H7 (cell line): ENCODE measurements at regions not wholly inside any gene's neighbourhood (a gene's known extent, or its start where the extent isn't known, plus 50 kb on each side); places are given as distances from the start of the nearest gene placed in this dataset.

Experiments
- DNase-seq: peaks from one replicate; pipeline ENCODE4 v3.0.0; 2012
- H3K27me3 ChIP-seq: 2 replicates; pipeline ENCODE4 v1.6.0; 2011; ENCODE audit warnings: mild to moderate bottlenecking, low read length; ENCODE audit not compliant: control insufficient read depth, insufficient read depth
- H3K36me3 ChIP-seq: replicated peaks from 2 replicates; pipeline ENCODE4 v1.5.1; 2011; ENCODE audit warnings: low read length; ENCODE audit not compliant: control insufficient read depth, insufficient read depth
- H3K4me3 ChIP-seq: 2 replicates; pipeline ENCODE4 v1.5.1; 2011; ENCODE audit warnings: low read depth, mild to moderate bottlenecking, control low read depth, low read length, moderate library complexity; ENCODE audit not compliant: insufficient read depth

- Histone ChIP-seq H3K36me3 (no peaks in the 10 kb centered on the region), H3K4me3 (no peak overlapping the region), H3K27me3 (no peaks in the 10 kb centered on the region)
- DNase-seq, result no peak
Measured at GRCh38 chr12:43294916-43295315, 257.1 kb downstream of the ADAMTS20 start.

- Histone ChIP-seq H3K4me3 (no peak overlapping the region), H3K27me3 (no peaks in the 10 kb centered on the region), H3K36me3 (no peaks in the 10 kb centered on the region)
- DNase-seq, result no peak
Measured at GRCh38 chr12:43294147-43294546, 257.9 kb downstream of the ADAMTS20 start.

- no peak overlapping the region for H3K4me3 ChIP-seq
- no peaks in the 10 kb centered on the region for H3K27me3 ChIP-seq
- no peak for DNase-seq
- H3K36me3 ChIP-seq, result no peaks in the 10 kb centered on the region
Measured at GRCh38 chr12:43293396-43293795, 258.6 kb downstream of the ADAMTS20 start.

- DNase-seq, result no peak
- no peaks in the 10 kb centered on the region for H3K36me3 ChIP-seq
- H3K27me3 ChIP-seq, result no peaks in the 10 kb centered on the region
- no peak overlapping the region for H3K4me3 ChIP-seq
Measured at GRCh38 chr12:43292699-43293098, 259.3 kb downstream of the ADAMTS20 start.

- Histone ChIP-seq H3K27me3 (no peaks in the 10 kb centered on the region), H3K4me3 (no peak overlapping the region), H3K36me3 (no peaks in the 10 kb centered on the region)
- DNase-seq, result no peak
Measured at GRCh38 chr12:43291516-43291915, 260.5 kb downstream of the ADAMTS20 start.

- H3K36me3 ChIP-seq, result no peaks in the 10 kb centered on the region
- no peaks in the 10 kb centered on the region for H3K27me3 ChIP-seq
- no peak for DNase-seq
- no peak overlapping the region for H3K4me3 ChIP-seq
Measured at GRCh38 chr12:43290836-43291235, 261.2 kb downstream of the ADAMTS20 start.

GRCh38 chr12:43289426-43289801, 262.6 kb downstream of the ADAMTS20 start:
- no peaks in the 10 kb centered on the region for H3K27me3 ChIP-seq
- no peaks in the 10 kb centered on the region for H3K36me3 ChIP-seq
- H3K4me3 ChIP-seq, result no peak overlapping the region
- DNase-seq, result no peak

GRCh38 chr12:43288671-43289425, 263.2 kb downstream of the ADAMTS20 start:
- DNase-seq, result no peak
- Histone ChIP-seq H3K4me3 (no peak overlapping the region), H3K36me3 (no peaks in the 10 kb centered on the region), H3K27me3 (no peaks in the 10 kb centered on the region)

GRCh38 chr12:43287706-43288383, 264.2 kb downstream of the ADAMTS20 start:
- no peaks in the 10 kb centered on the region for H3K27me3 ChIP-seq
- DNase-seq, result no peak
- H3K4me3 ChIP-seq, result no peak overlapping the region
- H3K36me3 ChIP-seq, result no peaks in the 10 kb centered on the region

GRCh38 chr12:43286986-43287385, 265.0 kb downstream of the ADAMTS20 start:
- H3K4me3 ChIP-seq, result no peak overlapping the region
- H3K27me3 ChIP-seq, result no peaks in the 10 kb centered on the region
- no peaks in the 10 kb centered on the region for H3K36me3 ChIP-seq
- DNase-seq, result no peak

GRCh38 chr12:43285159-43285598, 266.8 kb downstream of the ADAMTS20 start:
- Histone ChIP-seq H3K27me3 (no peaks in the 10 kb centered on the region), H3K4me3 (no peak overlapping the region), H3K36me3 (no peaks in the 10 kb centered on the region)
- no peak for DNase-seq

- H3K36me3 ChIP-seq, result no peaks in the 10 kb centered on the region
- no peaks in the 10 kb centered on the region for H3K27me3 ChIP-seq
- DNase-seq, result no peak
- no peak overlapping the region for H3K4me3 ChIP-seq
Measured at GRCh38 chr12:43284486-43285158, 267.4 kb downstream of the ADAMTS20 start.

GRCh38 chr12:43283206-43283605, 268.8 kb downstream of the ADAMTS20 start:
- Histone ChIP-seq H3K36me3 (no peaks in the 10 kb centered on the region), H3K4me3 (no peak overlapping the region), H3K27me3 (no peaks in the 10 kb centered on the region)
- DNase-seq, result no peak

- H3K27me3 ChIP-seq, result no peaks in the 10 kb centered on the region
- H3K36me3 ChIP-seq, result no peaks in the 10 kb centered on the region
- H3K4me3 ChIP-seq, result no peak overlapping the region
- DNase-seq, result no peak
Measured at GRCh38 chr12:43282106-43282505, 269.9 kb downstream of the ADAMTS20 start.

GRCh38 chr12:43281563-43281962, 270.4 kb downstream of the ADAMTS20 start:
- Histone ChIP-seq H3K4me3 (no peak overlapping the region), H3K36me3 (no peaks in the 10 kb centered on the region), H3K27me3 (no peaks in the 10 kb centered on the region)
- no peak for DNase-seq
